ENCODE measurements at regions not wholly inside any gene's neighbourhood (a gene's known extent, or its start where the extent isn't known, plus 50 kb on each side); places are given as distances from the start of the nearest gene placed in this dataset.

GRCh38 chr5:106727071-106727470, 943.7 kb downstream of the EFNA5 start:
- TF ChIP-seq POLR2AphosphoS5 (IDR thresholded peaks at IDR 0.05) (no peak), CTCF (IDR thresholded peaks at IDR 0.05) (no peak)

Data from sigmoid colon (tissue), 4 donors.